B cell (primary cell): ENCODE measurements at regions not wholly inside any gene's neighbourhood (a gene's known extent, or its start where the extent isn't known, plus 50 kb on each side); places are given as distances from the start of the nearest gene placed in this dataset.

Experiments
- ATAC-seq: fragments of 200-7000 bp; cut with Tn5 transposase; one replicate; pipeline ENCODE4 v1.10.0; 2021; ENCODE audit warnings: low read depth, mild to moderate bottlenecking, moderate number of reproducible peaks, moderate library complexity
- CTCF ChIA-PET: fragments of 350-600 bp; sonication (Branson Sonifier 250); formaldehyde crosslinking; loops from one replicate; lab custom pipeline; 2021; ENCODE audit warnings: antibody characterized with exemption, inconsistent platforms; lab: Charles Lee
- POLR2A ChIA-PET: fragments of 350-600 bp; sonication (Branson Sonifier 250); formaldehyde crosslinking; loops from one replicate; lab custom pipeline; 2021; ENCODE audit warnings: antibody characterized with exemption; lab: Charles Lee
- DNase-seq: peaks from one replicate; pipeline ENCODE4 v3.0.0; 2013
- H2AFZ ChIP-seq: 2 replicates; pipeline ENCODE4 v1.6.1; 2012; ENCODE audit warnings: mild to moderate bottlenecking, low read depth, low read length; ENCODE audit not compliant: insufficient read depth, poor library complexity, severe bottlenecking
- H3K27ac ChIP-seq, 2 donors: 1 replicate in 1 of 2; 2 replicates in 1 of 2; pipeline ENCODE4 v1.5.1; 2012 to 2013; ENCODE audit warnings: low read length in 2 of 2, mild to moderate bottlenecking in 2 of 2, moderate library complexity in 1 of 2
- H3K27me3 ChIP-seq, 4 experiments: fragments of 200-600 bp in 1 of 4; sonication (generic) in 1 of 4; replicated peaks in 1 of 4; 1 replicate in 2 of 4; 2 replicates in 2 of 4; pipeline versions ENCODE4 v1.6.1 to v1.7.0; 2013 to 2016; ENCODE audit warnings: low read length in 3 of 4, mild to moderate bottlenecking in 2 of 4, mixed read lengths in 1 of 4, moderate library complexity in 1 of 4; ENCODE audit not compliant: insufficient read depth in 4 of 4, control insufficient read depth in 3 of 4; ENCODE audit errors: control extremely low read depth in 1 of 4
- H3K36me3 ChIP-seq, 2 experiments: replicated peaks in 1 of 2; 1 replicate in 1 of 2; 2 replicates in 1 of 2; pipeline versions ENCODE4 v1.6.1 to v1.7.1; 2013; ENCODE audit warnings: low read length in 1 of 2; ENCODE audit not compliant: insufficient read depth in 2 of 2, control insufficient read depth in 1 of 2; ENCODE audit errors: control extremely low read depth in 1 of 2, extremely low read depth in 1 of 2
- H3K4me1 ChIP-seq, 2 donors: fragments of 200-600 bp in 1 of 2; sonication (generic) in 1 of 2; 1 replicate in 1 of 2; 2 replicates in 1 of 2; pipeline versions ENCODE4 v1.5.1 to v1.6.1; 2013 to 2017; ENCODE audit warnings: low read length in 2 of 2; ENCODE audit not compliant: control insufficient read depth in 2 of 2, insufficient read depth in 2 of 2
- H3K4me2 ChIP-seq: replicated peaks from 2 replicates; pipeline ENCODE3; 2012; ENCODE audit warnings: mild to moderate bottlenecking, low read depth, low read length; ENCODE audit not compliant: poor library complexity, severe bottlenecking
- H3K4me3 ChIP-seq, 5 experiments: fragments of 200-600 bp in 1 of 5; sonication (generic) in 1 of 5; 1 replicate in 3 of 5; 2 replicates in 2 of 5; pipeline versions ENCODE4 v1.5.1 to v1.7.0; 2011 to 2016; ENCODE audit warnings: low read length in 4 of 5, mild to moderate bottlenecking in 4 of 5, low read depth in 2 of 5, control low read depth in 1 of 5, moderate library complexity in 1 of 5; ENCODE audit not compliant: insufficient read depth in 1 of 5; ENCODE audit errors: control extremely low read depth in 1 of 5, extremely low read depth in 1 of 5
- H3K79me2 ChIP-seq: fragments of 200-600 bp; sonication (generic); one replicate; pipeline ENCODE4 v1.6.0; 2016; ENCODE audit warnings: low read length; ENCODE audit not compliant: control insufficient read depth, insufficient read depth
- H3K9ac ChIP-seq: fragments of 200-600 bp; sonication (generic); 2 replicates; pipeline ENCODE4 v1.6.1; 2017; ENCODE audit warnings: mild to moderate bottlenecking, low read length, moderate library complexity
- H3K9me3 ChIP-seq, 3 donors: one replicate each; pipeline versions ENCODE4 v1.6.1 to v1.7.1; 2013; ENCODE audit warnings: low read length in 2 of 3; ENCODE audit not compliant: control insufficient read depth in 2 of 3, insufficient read depth in 1 of 3; ENCODE audit errors: control extremely low read depth in 1 of 3
- H4K20me1 ChIP-seq: 2 replicates; pipeline ENCODE4 v1.6.0; 2012; ENCODE audit warnings: mild to moderate bottlenecking, low read length; ENCODE audit not compliant: insufficient read depth, control insufficient read depth, poor library complexity, severe bottlenecking
- H3K27ac Mint-ChIP-seq: one replicate; pipeline ENCODE4 v1.8.0; 2021; ENCODE audit warnings: mixed read lengths
- H3K27me3 Mint-ChIP-seq: one replicate; pipeline ENCODE4 v1.8.0; 2021; ENCODE audit warnings: mixed read lengths
- H3K4me1 Mint-ChIP-seq: one replicate; pipeline ENCODE4 v1.8.0; 2021; ENCODE audit warnings: mixed read lengths
- H3K4me3 Mint-ChIP-seq: one replicate; pipeline ENCODE4 v1.8.0; 2021; ENCODE audit warnings: mixed read lengths
- H3K9me3 Mint-ChIP-seq: one replicate; pipeline ENCODE4 v1.8.0; 2022; ENCODE audit warnings: mixed read lengths; ENCODE audit not compliant: insufficient read depth
- CTCF ChIP-seq: fragments of 200-600 bp; IDR thresholded peaks from one replicate; pipeline ENCODE4 v1.8.0; 2022; ENCODE audit warnings: antibody characterized with exemption, mild to moderate bottlenecking
- EZH2 ChIP-seq: IDR thresholded peaks from 2 replicates; pipeline ENCODE4 v1.6.1; 2012; ENCODE audit warnings: borderline replicate concordance, low read depth, mild to moderate bottlenecking, moderate library complexity, low read length; ENCODE audit not compliant: insufficient read depth, poor library complexity, severe bottlenecking
- WGBS: methylation state at CpG from one replicate; pipeline ENCODE4 v1.1.5; 2013; ENCODE audit warnings: missing lambda C conversion rate; ENCODE audit not compliant: insufficient coverage; 5-methylcytosine and 5-hydroxymethylcytosine counted together
- intact Hi-C: fragments of 100-400 bp; cut with micrococcal nuclease; formaldehyde crosslinking; loops from one replicate; pipeline ENCODE4 v1.10.0; 2022

GRCh38 chr3:110026421-110026820 is 689.1 kb upstream of the DPPA4 start:
- H3K4me1 ChIP-seq, result no peaks in the 10 kb centered on the region
- no peaks in the 10 kb centered on the region for H4K20me1 ChIP-seq
- no peak overlapping the region for H3K27ac ChIP-seq
- ATAC-seq, result no peak
- peaks cover 0 to 1% (median 0%) of the 10 kb centered on the region in 3 donors for H3K9me3 ChIP-seq
- H3K27me3 Mint-ChIP-seq, result no peaks in the 10 kb centered on the region
- no peak overlapping the region for H2AFZ ChIP-seq
- no CpG with 5 or more reads among the region's 2 CpGs for WGBS
- no peak overlapping the region for H3K4me3 Mint-ChIP-seq
- H3K9ac ChIP-seq, result no peak overlapping the region
- no peak for DNase-seq
- H3K4me3 ChIP-seq, result no peak overlapping the region
- no peak overlapping the region for H3K27ac Mint-ChIP-seq
- intact Hi-C loops, result no loop called here
- H3K4me2 ChIP-seq, result no peak overlapping the region
- no peaks in the 10 kb centered on the region for H3K4me1 Mint-ChIP-seq
- peaks cover 7% of the 10 kb centered on the region for H3K9me3 Mint-ChIP-seq
- ChIA-PET CTCF (no interaction called here), POLR2A (no interaction called here)
- no peaks in the 10 kb centered on the region for H3K36me3 ChIP-seq
- no peak for TF ChIP-seq EZH2
- H3K27me3 ChIP-seq, result no peaks in the 10 kb centered on the region
- no peaks in the 10 kb centered on the region for H3K79me2 ChIP-seq

DNA sequence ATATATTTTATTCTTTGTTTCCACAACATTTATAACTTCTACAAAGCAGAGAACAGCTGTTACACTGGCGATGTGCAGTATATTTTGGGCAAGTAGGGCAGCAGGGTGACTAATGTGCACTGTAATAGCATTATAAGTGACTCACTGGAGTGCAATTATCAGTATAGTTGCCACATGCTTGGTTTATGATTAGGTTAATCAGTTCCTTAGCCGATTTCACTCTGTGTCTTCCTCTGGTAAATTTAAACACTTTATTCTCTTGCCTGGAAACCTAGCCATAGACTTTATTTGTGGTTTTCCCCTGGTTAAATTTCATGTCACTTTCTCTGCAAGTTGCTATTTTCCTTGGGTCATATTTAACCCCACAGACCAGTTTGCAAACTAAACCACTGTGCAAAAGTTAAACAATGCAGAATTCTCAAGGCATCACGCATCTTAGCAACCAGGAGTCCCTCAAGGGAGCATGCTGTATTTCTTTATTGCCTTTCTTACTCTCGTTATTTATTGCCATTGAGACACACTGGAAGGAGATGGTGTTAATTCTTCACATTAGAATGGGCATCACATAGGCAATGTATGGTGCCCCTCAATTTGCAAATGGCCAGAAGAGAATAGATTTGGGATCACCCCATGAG is 690.2 kb upstream of the DPPA4 start:
- Mint-ChIP-seq H3K27ac (no peak overlapping the region), H3K4me1 (no peaks in the 10 kb centered on the region), H3K9me3 (peaks cover 5% of the 10 kb centered on the region), H3K4me3 (no peak overlapping the region), H3K27me3 (no peaks in the 10 kb centered on the region)
- no peak for ATAC-seq
- Histone ChIP-seq H3K36me3 (no peaks in the 10 kb centered on the region), H3K9ac (no peak overlapping the region), H3K27ac (no peak overlapping the region), H3K27me3 (no peaks in the 10 kb centered on the region), H3K4me1 (no peaks in the 10 kb centered on the region), H4K20me1 (no peaks in the 10 kb centered on the region), H3K4me3 (no peak overlapping the region), H3K4me2 (no peak overlapping the region), H2AFZ (no peak overlapping the region), H3K9me3 (peaks cover 0 to 1% (median 0%) of the 10 kb centered on the region in 3 donors), H3K79me2 (no peaks in the 10 kb centered on the region)
- ChIA-PET CTCF (no interaction called here), POLR2A (no interaction called here)
- TF ChIP-seq EZH2 (no peak), CTCF (no peak)
- intact Hi-C loops, result no loop called here
- no peak for DNase-seq
- no CpG with 5 or more reads among the region's 4 CpGs for WGBS
